Stomach (tissue), 4 donors: ENCODE measurements at regions not wholly inside any gene's neighbourhood (a gene's known extent, or its start where the extent isn't known, plus 50 kb on each side); places are given as distances from the start of the nearest gene placed in this dataset.

Source experiments
- CTCF ChIP-seq, 7 experiments: fragments of 450-650 bp in 4 of 7; fragments of 200-600 bp in 3 of 7; sonication (generic) in 3 of 7; IDR thresholded peaks; one replicate each; pipeline ENCODE4 v1.5.1; 2016 to 2019; ENCODE audit warnings: antibody characterized with exemption in 7 of 7, control low read depth in 2 of 7, mild to moderate bottlenecking in 1 of 7
- POLR2A ChIP-seq, 4 donors: fragments of 450-650 bp; IDR thresholded peaks; one replicate each; pipeline ENCODE4 v1.6.1; 2016; ENCODE audit warnings: antibody characterized with exemption in 4 of 4, control low read depth in 2 of 4, mild to moderate bottlenecking in 1 of 4, moderate library complexity in 1 of 4

- TF ChIP-seq CTCF (IDR thresholded peaks at IDR 0.05) (no peak), POLR2A (IDR thresholded peaks at IDR 0.05) (no peak)
Measured at GRCh38 chr4:124459196-124459940, 253.2 kb downstream of the ANKRD50 start.
